HL-60 (cell line): ENCODE measurements at regions not wholly inside any gene's neighbourhood (a gene's known extent, or its start where the extent isn't known, plus 50 kb on each side); places are given as distances from the start of the nearest gene placed in this dataset.
A peak's percentile ranks its signal among the peaks of the same experiment; 100 is the strongest.
"Not testable (repeated sequence)": the region's sequence is repeated elsewhere in the genome, so short reads cannot be mapped to it uniquely, and the experiment has no call there.

ENCODE experiments used
- DNase-seq, 2 experiments: peaks; one replicate each; pipeline ENCODE4 v3.0.0-alpha.2; 2010 to 2020; ENCODE audit warnings: low read depth in 1 of 2, low spot score in 1 of 2
- H3K27ac ChIP-seq: fragments of 250-450 bp; sonication (Bioruptor Pico); replicated peaks from 2 replicates; pipeline ENCODE4 v1.5.1; 2020; ENCODE audit warnings: mild to moderate bottlenecking, moderate library complexity
- H3K27me3 ChIP-seq: fragments of 250-450 bp; sonication (Bioruptor Pico); 2 replicates; pipeline ENCODE4 v1.5.1; 2021; ENCODE audit warnings: mild to moderate bottlenecking, moderate library complexity; ENCODE audit not compliant: insufficient read depth, poor library complexity, severe bottlenecking
- H3K4me3 ChIP-seq: replicated peaks from 2 replicates; pipeline ENCODE4 v1.5.1; 2011; ENCODE audit warnings: mild to moderate bottlenecking, control low read depth, low read length; ENCODE audit not compliant: insufficient read depth
- GABPA ChIP-seq: IDR thresholded peaks from 2 replicates; pipeline ENCODE4 v1.6.1; 2012; ENCODE audit warnings: low read depth
- POLR2AphosphoS5 ChIP-seq: IDR thresholded peaks from 2 replicates; pipeline ENCODE4 v1.6.1; 2012; ENCODE audit warnings: low read depth
- SPI1 ChIP-seq: IDR thresholded peaks from 2 replicates; pipeline ENCODE4 v1.6.1; 2012; ENCODE audit warnings: low read depth, mild to moderate bottlenecking, borderline replicate concordance
- TF ChIP-seq, protein P1 (sequence below): IDR thresholded peaks from one replicate; pipeline ENCODE4 v1.5.1; 2011; ENCODE audit warnings: low read length, control low read depth, inconsistent platforms; ENCODE audit not compliant: insufficient read depth
- TF ChIP-seq, protein P2 (sequence below): IDR thresholded peaks from 2 replicates; pipeline ENCODE4 v1.6.1; 2012; ENCODE audit warnings: low read depth; ENCODE audit not compliant: insufficient replicate concordance

DNA sequence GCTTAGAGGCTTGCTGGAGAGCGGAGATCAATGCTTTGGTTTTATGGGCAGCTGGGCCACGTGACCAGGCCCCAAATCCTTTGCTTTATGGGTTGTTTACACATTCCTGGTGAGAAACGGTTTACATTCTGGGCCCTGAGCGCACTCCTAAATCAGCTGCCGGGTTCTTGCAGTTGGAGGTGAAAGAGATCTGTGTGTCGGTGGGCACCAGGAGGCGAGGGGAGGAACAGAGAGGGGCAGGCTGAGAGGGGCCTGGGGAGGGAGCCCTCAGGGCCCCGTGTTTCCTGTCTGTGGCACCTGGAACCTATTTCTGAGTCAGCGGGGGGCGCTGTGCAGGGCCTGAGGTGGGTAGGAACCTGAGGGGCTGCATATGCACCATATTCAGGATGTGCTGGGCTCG is 63.5 kb upstream of the HAND1 start:
- TF ChIP-seq GABPA, result no peak
- TF ChIP-seq, protein P1, sequence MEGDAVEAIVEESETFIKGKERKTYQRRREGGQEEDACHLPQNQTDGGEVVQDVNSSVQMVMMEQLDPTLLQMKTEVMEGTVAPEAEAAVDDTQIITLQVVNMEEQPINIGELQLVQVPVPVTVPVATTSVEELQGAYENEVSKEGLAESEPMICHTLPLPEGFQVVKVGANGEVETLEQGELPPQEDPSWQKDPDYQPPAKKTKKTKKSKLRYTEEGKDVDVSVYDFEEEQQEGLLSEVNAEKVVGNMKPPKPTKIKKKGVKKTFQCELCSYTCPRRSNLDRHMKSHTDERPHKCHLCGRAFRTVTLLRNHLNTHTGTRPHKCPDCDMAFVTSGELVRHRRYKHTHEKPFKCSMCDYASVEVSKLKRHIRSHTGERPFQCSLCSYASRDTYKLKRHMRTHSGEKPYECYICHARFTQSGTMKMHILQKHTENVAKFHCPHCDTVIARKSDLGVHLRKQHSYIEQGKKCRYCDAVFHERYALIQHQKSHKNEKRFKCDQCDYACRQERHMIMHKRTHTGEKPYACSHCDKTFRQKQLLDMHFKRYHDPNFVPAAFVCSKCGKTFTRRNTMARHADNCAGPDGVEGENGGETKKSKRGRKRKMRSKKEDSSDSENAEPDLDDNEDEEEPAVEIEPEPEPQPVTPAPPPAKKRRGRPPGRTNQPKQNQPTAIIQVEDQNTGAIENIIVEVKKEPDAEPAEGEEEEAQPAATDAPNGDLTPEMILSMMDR, result peak; percentile 6
- peaks cover 12% of the 10 kb centered on the region for H3K27me3 ChIP-seq

DNA sequence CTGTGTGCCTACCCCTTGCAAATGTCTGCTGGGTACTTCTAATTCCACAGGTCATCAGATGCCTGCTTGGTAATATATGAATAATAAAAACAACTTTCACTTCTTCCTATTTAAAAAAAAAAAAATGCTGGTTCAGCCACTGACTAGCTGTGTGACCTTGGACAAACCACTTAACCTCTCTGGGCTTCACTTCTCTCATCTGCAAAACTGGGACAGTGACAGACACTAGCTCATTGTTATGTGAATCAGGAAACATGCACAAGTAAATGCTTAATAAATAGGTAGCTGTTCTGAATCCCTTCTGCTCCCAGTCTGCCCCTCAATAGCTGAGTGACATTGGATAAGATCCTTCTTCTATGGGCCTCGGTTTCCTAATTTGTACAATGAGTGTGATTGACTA is 62.6 kb upstream of the HAND1 start:
- Histone ChIP-seq H3K4me3 (no peak overlapping the region), H3K27me3 (peaks cover 12% of the 10 kb centered on the region), H3K27ac (no peak overlapping the region)
- DNase-seq, result no peak
- TF ChIP-seq, protein P2, sequence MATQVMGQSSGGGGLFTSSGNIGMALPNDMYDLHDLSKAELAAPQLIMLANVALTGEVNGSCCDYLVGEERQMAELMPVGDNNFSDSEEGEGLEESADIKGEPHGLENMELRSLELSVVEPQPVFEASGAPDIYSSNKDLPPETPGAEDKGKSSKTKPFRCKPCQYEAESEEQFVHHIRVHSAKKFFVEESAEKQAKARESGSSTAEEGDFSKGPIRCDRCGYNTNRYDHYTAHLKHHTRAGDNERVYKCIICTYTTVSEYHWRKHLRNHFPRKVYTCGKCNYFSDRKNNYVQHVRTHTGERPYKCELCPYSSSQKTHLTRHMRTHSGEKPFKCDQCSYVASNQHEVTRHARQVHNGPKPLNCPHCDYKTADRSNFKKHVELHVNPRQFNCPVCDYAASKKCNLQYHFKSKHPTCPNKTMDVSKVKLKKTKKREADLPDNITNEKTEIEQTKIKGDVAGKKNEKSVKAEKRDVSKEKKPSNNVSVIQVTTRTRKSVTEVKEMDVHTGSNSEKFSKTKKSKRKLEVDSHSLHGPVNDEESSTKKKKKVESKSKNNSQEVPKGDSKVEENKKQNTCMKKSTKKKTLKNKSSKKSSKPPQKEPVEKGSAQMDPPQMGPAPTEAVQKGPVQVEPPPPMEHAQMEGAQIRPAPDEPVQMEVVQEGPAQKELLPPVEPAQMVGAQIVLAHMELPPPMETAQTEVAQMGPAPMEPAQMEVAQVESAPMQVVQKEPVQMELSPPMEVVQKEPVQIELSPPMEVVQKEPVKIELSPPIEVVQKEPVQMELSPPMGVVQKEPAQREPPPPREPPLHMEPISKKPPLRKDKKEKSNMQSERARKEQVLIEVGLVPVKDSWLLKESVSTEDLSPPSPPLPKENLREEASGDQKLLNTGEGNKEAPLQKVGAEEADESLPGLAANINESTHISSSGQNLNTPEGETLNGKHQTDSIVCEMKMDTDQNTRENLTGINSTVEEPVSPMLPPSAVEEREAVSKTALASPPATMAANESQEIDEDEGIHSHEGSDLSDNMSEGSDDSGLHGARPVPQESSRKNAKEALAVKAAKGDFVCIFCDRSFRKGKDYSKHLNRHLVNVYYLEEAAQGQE, result no peak
- TF ChIP-seq POLR2AphosphoS5 (no peak), GABPA (no peak), SPI1 (no peak)
- TF ChIP-seq, protein P1, result no peak

More for the DNA sequence above, 63.5 kb upstream of the HAND1 start:
- no peak overlapping the region for H3K27ac ChIP-seq
- H3K4me3 ChIP-seq, result no peak overlapping the region
- no peak for DNase-seq

DNA sequence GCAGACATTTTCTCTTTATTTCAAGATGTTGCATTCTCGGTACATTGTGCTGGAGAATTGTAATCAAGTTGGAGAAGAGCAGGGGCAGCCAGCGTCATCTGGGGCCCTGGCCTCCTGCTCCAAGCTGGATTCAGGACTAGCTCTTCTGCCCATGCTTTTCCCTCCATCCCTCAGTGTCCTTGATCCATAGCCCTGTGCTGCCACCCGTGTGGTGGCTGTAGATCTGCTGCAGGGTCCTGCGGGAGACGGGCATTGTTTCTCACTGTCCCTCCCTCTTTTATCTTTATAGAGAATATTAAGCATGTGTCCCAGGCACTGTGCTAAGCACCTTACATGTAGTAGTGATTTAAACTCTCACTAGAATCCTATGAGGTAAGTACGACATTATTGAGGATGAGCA is 60.5 kb upstream of the HAND1 start:
- DNase-seq, result no peak
- Histone ChIP-seq H3K4me3 (no peak overlapping the region), H3K27me3 (peaks cover 12% of the 10 kb centered on the region), H3K27ac (no peak overlapping the region)
- TF ChIP-seq, protein P1, result no peak
- TF ChIP-seq POLR2AphosphoS5 (no peak), GABPA (no peak), SPI1 (no peak)
- TF ChIP-seq, protein P2, result no peak

DNA sequence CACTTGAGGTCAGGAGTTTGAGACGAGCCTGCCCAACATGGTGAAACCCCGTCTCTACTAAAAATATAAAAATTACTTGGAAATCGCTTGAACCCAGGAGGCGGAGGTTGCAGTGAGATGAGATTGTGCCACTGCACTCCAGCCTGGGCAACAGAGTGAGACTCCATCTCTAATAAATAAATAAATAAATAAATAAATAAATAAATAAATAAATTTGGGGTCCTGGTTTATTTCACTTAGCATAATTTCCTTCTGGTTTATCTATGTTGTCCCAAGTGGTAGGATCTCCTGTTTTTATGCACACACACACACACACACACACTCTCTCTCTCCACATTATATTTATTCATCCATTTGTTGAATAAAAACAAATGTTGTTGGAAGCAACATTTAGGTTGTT is 58.4 kb upstream of the HAND1 start:
- not testable (repeated sequence) for H3K4me3 ChIP-seq, H3K27ac ChIP-seq, H3K27me3 ChIP-seq, DNase-seq
